RWPE2 (cell line): ENCODE measurements at regions not wholly inside any gene's neighbourhood (a gene's known extent, or its start where the extent isn't known, plus 50 kb on each side); places are given as distances from the start of the nearest gene placed in this dataset.

Experiments
- ATAC-seq: fragments of 200-7000 bp; cut with Tn5 transposase; 3 replicates; pipeline ENCODE4 v1.9.1; 2021; ENCODE audit warnings: low read depth
- DNase-seq: peaks from one replicate; pipeline ENCODE4 v3.0.0-alpha.2; 2020; ENCODE audit warnings: low spot score
- H3K27ac ChIP-seq: fragments of 450-650 bp; 2 replicates; pipeline ENCODE4 v1.5.1; 2017; ENCODE audit warnings: mild to moderate bottlenecking; ENCODE audit not compliant: poor library complexity, severe bottlenecking
- H3K27me3 ChIP-seq: fragments of 250-450 bp; sonication (Bioruptor Pico); 2 replicates; pipeline ENCODE4 v1.5.1; 2021; ENCODE audit warnings: mild to moderate bottlenecking, moderate library complexity; ENCODE audit not compliant: insufficient read depth, poor library complexity, severe bottlenecking
- H3K36me3 ChIP-seq: fragments of 250-450 bp; sonication (Bioruptor Pico); 2 replicates; pipeline ENCODE4 v1.5.1; 2020; ENCODE audit warnings: low read depth, mild to moderate bottlenecking, moderate library complexity
- H3K4me1 ChIP-seq: fragments of 250-450 bp; sonication (Bioruptor Pico); 2 replicates; pipeline ENCODE4 v1.5.1; 2021; ENCODE audit warnings: mild to moderate bottlenecking, moderate library complexity; ENCODE audit not compliant: insufficient read depth, poor library complexity, severe bottlenecking
- H3K4me3 ChIP-seq: fragments of 250-450 bp; sonication (Bioruptor Pico); 2 replicates; pipeline ENCODE4 v1.5.1; 2021; ENCODE audit warnings: mild to moderate bottlenecking, moderate library complexity; ENCODE audit not compliant: severe bottlenecking
- H3K9me3 ChIP-seq: fragments of 250-450 bp; sonication (Bioruptor Pico); 2 replicates; pipeline ENCODE4 v1.5.1; 2021; ENCODE audit warnings: mild to moderate bottlenecking, moderate library complexity; ENCODE audit not compliant: severe bottlenecking
- TF ChIP-seq, protein P1 (sequence below): fragments of 450-650 bp; IDR thresholded peaks from one replicate; pipeline ENCODE4 v1.5.1; 2017; ENCODE audit warnings: mild to moderate bottlenecking, moderate library complexity; ENCODE audit not compliant: poor library complexity, severe bottlenecking

DNA sequence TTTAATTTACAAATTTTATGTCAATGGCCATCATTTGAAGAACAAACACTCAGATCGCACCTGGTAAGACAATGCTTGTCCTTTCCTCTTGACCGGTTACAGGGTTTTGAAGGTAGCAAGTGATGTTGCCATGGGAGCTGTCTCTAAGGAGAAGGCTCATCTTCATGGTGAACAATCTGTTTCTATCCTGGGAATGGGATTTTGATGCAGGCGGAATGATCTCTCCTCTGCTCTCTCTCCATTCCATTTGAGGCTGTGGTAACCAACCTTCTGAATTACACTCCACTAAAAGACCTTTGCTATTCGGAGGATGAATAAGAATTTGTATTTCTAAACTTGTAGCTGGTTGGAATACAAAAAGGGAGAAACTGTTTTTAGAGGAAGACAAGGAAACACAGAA lies 57.9 kb upstream of the SLC5A9 start:
- Histone ChIP-seq H3K27ac (no peak overlapping the region), H3K4me1 (no peaks in the 10 kb centered on the region), H3K9me3 (no peaks in the 10 kb centered on the region), H3K36me3 (no peaks in the 10 kb centered on the region), H3K4me3 (no peak overlapping the region), H3K27me3 (no peaks in the 10 kb centered on the region)
- ATAC-seq (no peak), DNase-seq (no peak)
- TF ChIP-seq, protein P1, sequence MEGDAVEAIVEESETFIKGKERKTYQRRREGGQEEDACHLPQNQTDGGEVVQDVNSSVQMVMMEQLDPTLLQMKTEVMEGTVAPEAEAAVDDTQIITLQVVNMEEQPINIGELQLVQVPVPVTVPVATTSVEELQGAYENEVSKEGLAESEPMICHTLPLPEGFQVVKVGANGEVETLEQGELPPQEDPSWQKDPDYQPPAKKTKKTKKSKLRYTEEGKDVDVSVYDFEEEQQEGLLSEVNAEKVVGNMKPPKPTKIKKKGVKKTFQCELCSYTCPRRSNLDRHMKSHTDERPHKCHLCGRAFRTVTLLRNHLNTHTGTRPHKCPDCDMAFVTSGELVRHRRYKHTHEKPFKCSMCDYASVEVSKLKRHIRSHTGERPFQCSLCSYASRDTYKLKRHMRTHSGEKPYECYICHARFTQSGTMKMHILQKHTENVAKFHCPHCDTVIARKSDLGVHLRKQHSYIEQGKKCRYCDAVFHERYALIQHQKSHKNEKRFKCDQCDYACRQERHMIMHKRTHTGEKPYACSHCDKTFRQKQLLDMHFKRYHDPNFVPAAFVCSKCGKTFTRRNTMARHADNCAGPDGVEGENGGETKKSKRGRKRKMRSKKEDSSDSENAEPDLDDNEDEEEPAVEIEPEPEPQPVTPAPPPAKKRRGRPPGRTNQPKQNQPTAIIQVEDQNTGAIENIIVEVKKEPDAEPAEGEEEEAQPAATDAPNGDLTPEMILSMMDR, result no peak

DNA sequence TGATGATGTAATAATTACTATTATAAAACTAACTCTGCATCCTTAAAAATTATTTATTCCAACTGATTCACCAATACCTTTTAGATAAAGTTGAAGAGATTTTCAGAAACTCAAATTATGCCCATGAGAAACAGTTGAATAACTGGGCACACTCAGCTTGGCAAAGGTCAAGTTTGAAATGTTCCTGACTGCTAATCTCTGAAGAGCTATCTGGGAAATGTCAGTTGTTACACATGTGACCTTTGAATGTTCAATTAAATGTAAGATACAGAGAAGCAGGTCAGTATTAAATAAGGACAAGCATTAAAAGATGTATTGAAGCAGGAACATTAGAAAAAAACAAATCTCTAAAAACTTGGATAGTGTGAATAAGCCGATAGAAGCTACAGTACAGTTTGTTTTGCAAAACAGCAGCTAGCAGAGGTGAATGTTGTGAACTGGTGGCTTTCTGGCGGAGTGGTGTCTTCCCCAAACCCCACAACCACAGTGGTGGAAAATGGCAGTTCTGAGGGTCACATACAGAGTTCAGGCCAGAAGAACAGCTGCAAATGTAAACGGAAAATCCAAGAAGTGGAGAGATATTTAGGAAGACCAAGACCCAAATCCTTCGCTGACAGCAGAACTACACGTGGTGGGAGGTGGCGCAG lies 61.9 kb upstream of the SLC5A9 start:
- ATAC-seq (no peak), DNase-seq (no peak)
- TF ChIP-seq, protein P1, result no peak
- Histone ChIP-seq H3K27ac (no peak overlapping the region), H3K9me3 (no peaks in the 10 kb centered on the region), H3K4me3 (no peak overlapping the region), H3K36me3 (no peaks in the 10 kb centered on the region), H3K4me1 (no peaks in the 10 kb centered on the region), H3K27me3 (no peaks in the 10 kb centered on the region)

DNA sequence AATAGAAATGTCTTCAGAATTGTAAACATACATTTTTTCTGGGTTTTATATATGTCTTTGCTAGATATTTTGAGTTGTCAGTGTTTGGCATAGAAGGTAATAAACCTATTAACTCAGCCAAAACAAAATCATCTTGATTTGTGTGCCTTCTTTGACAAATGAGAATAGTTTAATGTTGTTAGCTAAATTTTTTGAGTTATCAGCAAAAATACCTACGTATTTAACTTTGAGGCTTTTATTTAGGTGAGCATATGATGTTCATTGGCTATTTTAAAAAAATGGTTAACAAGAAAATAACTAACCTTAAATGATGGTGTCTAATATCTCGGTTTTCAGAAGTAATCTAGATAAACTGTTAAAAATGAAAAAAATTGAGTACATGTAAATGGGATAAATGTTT lies 83.2 kb upstream of the SLC5A9 start:
- Histone ChIP-seq H3K27me3 (peaks cover 6% of the 10 kb centered on the region), H3K27ac (no peak overlapping the region), H3K9me3 (no peaks in the 10 kb centered on the region), H3K36me3 (no peaks in the 10 kb centered on the region), H3K4me1 (no peaks in the 10 kb centered on the region), H3K4me3 (no peak overlapping the region)
- DNase-seq, result no peak
- TF ChIP-seq, protein P1, result no peak
- no peak for ATAC-seq

DNA sequence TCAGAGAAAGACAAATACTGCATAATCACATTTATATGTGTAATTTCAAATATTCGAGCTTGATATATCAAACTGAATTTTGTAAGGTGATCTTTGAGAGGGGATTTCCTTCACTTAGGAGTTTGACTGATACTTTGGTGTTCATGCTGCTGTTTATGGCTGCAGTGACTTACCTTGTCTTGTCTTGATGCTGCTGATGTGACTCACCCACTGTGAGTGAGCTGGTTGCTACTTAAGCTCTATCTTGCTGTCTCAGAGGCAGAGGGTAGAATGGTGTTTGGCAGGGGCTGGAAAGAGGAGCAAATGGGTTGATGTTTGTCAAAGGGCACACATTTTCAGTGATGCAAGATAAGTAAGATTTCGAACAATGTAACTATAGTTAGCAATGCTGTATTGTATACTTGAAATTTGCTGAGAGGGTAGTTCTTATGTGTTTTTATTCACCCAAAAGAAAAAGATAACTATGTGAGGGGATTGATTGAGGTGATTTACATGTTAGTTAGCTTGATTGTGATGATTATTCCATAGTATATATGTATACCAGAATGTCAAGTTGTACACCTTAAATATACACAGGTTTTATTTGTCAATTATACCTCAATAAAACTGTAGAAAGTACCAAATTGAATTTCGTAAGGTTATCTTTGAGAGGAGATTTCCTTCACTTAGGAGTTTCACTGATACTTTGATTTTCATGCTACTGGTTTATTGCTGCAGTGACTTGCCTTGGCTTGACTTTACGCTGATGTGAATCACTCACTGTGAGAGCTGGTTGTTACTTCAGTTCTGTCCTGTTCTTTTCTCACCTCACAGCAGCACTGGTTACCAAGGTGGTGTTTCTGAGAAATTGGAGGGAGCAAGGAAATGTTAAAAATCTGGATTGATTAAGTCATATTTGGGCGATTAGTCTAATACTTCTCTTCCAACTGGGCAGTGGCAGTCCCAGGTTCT lies 94.5 kb upstream of the SLC5A9 start:
- no peak overlapping the region for H3K27ac ChIP-seq
- no peaks in the 10 kb centered on the region for H3K27me3 ChIP-seq
- no peak for DNase-seq
- TF ChIP-seq, protein P1, result no peak
- H3K4me3 ChIP-seq, result no peak overlapping the region
- H3K36me3 ChIP-seq, result no peaks in the 10 kb centered on the region
- H3K4me1 ChIP-seq, result no peaks in the 10 kb centered on the region
- no peaks in the 10 kb centered on the region for H3K9me3 ChIP-seq
- peak; percentile 49; the same call in 1 of the 3 replicates for ATAC-seq
